ENCODE measurements at regions not wholly inside any gene's neighbourhood (a gene's known extent, or its start where the extent isn't known, plus 50 kb on each side); places are given as distances from the start of the nearest gene placed in this dataset.
"Not testable (repeated sequence)": the region's sequence is repeated elsewhere in the genome, so short reads cannot be mapped to it uniquely, and the experiment has no call there.

DNA sequence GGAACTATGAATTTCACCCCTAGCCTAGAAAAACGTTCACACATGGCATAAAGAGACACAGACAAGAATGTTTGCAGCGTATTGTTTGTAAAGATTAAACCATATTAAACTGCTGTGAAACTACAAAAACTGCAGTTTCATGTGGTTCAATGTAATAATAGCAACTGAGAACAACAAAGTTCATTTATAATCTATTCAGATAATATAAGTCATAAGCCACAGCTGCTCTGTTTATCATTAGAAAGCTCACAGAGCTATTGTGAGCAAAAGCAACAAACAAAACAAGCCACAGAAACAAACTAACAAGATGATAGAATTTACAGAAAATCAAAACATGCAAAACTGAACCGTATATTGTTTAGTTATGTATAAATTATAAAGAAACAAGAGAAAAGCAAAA is 113.5 kb downstream of the AHR start:
- ATAC-seq: no peak
- Histone ChIP-seq H3K4me1 (no peaks in the 10 kb centered on the region), H3K27me3 (no peaks in the 10 kb centered on the region), H3K36me3 (no peaks in the 10 kb centered on the region), H3K27ac (no peak overlapping the region), H3K9me3 (no peaks in the 10 kb centered on the region), H3K4me3 (no peak overlapping the region)
- in situ Hi-C loops (cut with MboI; ENCODE audit: low sequenced_read_pairs in 4 of 4): no loop called here
- DNase-seq: no peak
- TF ChIP-seq POLR2A (IDR thresholded peaks at IDR 0.05): no peak
- TF ChIP-seq, protein P1, sequence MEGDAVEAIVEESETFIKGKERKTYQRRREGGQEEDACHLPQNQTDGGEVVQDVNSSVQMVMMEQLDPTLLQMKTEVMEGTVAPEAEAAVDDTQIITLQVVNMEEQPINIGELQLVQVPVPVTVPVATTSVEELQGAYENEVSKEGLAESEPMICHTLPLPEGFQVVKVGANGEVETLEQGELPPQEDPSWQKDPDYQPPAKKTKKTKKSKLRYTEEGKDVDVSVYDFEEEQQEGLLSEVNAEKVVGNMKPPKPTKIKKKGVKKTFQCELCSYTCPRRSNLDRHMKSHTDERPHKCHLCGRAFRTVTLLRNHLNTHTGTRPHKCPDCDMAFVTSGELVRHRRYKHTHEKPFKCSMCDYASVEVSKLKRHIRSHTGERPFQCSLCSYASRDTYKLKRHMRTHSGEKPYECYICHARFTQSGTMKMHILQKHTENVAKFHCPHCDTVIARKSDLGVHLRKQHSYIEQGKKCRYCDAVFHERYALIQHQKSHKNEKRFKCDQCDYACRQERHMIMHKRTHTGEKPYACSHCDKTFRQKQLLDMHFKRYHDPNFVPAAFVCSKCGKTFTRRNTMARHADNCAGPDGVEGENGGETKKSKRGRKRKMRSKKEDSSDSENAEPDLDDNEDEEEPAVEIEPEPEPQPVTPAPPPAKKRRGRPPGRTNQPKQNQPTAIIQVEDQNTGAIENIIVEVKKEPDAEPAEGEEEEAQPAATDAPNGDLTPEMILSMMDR (IDR thresholded peaks at IDR 0.05 in 4 of 5, conservative IDR thresholded peaks at IDR 0.05 in 1 of 5): no peak
- intact Hi-C loops (cut with DNase I; ENCODE audit: low total_unique reads): no loop called here

DNA sequence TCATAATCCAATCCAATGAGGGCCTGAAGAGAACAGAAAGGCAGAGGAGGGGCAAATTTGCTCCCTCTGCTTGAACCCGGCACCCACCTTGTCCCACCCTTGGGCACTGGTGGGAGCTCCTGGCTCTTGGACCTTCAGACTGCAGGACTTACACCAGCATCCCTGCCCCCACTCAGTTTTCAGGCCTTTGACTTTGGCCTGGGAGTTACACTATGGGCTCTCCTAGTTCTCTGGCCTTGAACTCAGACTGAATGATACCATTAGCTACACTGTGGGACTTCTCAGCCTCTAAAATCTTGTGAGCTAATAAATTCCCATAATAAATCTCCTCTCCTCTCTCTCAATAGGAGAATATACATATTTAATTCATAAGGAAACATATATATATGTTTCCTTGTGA is 114.4 kb downstream of the AHR start:
- in situ Hi-C loops (cut with MboI; ENCODE audit: low sequenced_read_pairs in 4 of 4) (no loop called here), intact Hi-C loops (cut with DNase I; ENCODE audit: low total_unique reads) (no loop called here)
- DNase-seq: no peak
- no peaks in the 10 kb centered on the region for H3K9me3 ChIP-seq
- no peak overlapping the region for H3K4me3 ChIP-seq
- H3K4me1 ChIP-seq: no peaks in the 10 kb centered on the region
- H3K27ac ChIP-seq: no peak overlapping the region
- no peak for ATAC-seq
- no peaks in the 10 kb centered on the region for H3K36me3 ChIP-seq
- TF ChIP-seq, protein P1 (IDR thresholded peaks at IDR 0.05 in 4 of 5, conservative IDR thresholded peaks at IDR 0.05 in 1 of 5): no peak
- TF ChIP-seq POLR2A (IDR thresholded peaks at IDR 0.05): no peak
- no peaks in the 10 kb centered on the region for H3K27me3 ChIP-seq

DNA sequence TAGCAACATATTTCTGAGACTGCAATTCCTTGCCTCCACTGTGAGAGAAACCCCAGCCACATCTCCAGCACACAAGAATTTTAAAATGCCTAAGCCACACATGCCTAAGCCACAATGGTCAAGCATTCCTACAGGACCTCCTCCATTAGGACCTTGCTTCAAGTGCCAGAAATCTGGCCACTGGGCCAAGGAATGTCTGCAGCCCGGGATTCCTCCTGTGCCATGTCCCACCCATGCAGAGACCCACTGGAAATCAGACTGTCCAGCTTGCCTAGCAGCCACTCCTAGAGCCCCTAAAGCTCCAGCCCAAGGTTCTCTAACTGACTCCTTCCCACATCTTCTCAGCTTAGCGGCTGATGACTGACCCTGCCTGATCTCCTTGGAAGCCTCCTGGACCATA is 117.5 kb downstream of the AHR start:
- in situ Hi-C loops (cut with MboI; ENCODE audit: low sequenced_read_pairs in 4 of 4): no loop called here
- no peak for ATAC-seq
- Histone ChIP-seq H3K4me1 (no peaks in the 10 kb centered on the region), H3K36me3 (no peaks in the 10 kb centered on the region), H3K27ac (no peak overlapping the region), H3K4me3 (no peak overlapping the region), H3K9me3 (no peaks in the 10 kb centered on the region), H3K27me3 (no peaks in the 10 kb centered on the region)
- TF ChIP-seq POLR2A (IDR thresholded peaks at IDR 0.05): no peak
- TF ChIP-seq, protein P1 (IDR thresholded peaks at IDR 0.05 in 4 of 5, conservative IDR thresholded peaks at IDR 0.05 in 1 of 5): no peak
- no peak for DNase-seq
- intact Hi-C loops (cut with DNase I; ENCODE audit: low total_unique reads): no loop called here

DNA sequence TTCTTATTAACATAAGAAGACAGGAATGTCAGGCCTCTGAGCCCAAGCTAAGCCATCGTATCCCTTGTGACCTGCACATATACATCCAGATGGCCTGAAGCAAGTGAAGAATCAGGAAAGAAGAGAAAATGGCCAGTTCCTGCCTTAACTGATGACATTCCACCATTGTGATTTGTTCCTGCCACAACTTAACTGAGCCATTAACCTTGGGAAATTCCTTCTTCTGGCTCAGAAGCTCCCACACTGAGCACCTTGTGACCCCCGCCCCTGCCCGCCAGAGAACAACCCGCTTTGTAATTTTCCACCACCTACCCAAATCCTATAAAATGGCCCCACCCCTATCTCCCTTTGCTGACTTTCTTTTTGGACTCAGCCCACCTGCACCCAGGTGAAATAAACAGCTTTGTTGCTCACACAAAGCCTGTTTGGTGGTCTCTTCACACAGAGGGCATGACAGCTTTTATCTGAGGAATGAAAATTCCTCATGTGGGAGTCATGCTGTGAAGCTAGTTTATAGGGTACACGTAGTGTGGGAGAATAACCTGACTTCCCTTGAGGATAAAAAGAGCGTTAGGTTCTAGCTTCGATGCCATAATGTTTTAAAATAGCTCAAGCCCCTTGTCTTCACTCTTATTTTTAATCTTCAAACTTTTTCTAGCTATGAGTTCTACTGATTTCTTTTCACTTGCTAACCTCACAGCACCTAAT is 122.0 kb downstream of the AHR start:
- ATAC-seq; in situ Hi-C loops (cut with MboI; ENCODE audit: low sequenced_read_pairs in 4 of 4): not testable (repeated sequence)

DNA sequence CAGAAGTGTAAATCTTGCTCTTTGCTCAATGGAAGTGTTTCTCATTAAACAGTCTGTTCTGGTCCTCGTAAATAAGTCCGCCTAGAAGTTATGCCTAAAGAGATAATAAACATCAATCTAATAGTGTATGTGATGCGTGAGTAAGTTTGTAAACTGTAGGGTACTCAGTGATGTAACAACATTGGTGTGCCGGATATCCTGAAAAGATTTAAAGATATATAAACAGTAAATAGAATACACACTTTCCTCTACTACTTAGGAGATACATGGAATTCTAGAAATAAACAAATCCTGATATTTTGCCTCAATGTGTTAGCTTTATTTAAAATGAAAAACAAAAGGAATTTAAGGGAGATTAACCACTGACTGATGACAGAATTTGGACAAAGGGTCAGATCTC is 123.5 kb downstream of the AHR start:
- in situ Hi-C loops (cut with MboI; ENCODE audit: low sequenced_read_pairs in 4 of 4): no loop called here
- Histone ChIP-seq H3K4me3 (no peak overlapping the region), H3K36me3 (no peaks in the 10 kb centered on the region), H3K9me3 (no peaks in the 10 kb centered on the region), H3K27me3 (no peaks in the 10 kb centered on the region), H3K27ac (no peak overlapping the region), H3K4me1 (no peaks in the 10 kb centered on the region)
- TF ChIP-seq, protein P1 (IDR thresholded peaks at IDR 0.05 in 4 of 5, conservative IDR thresholded peaks at IDR 0.05 in 1 of 5): no peak
- TF ChIP-seq POLR2A (IDR thresholded peaks at IDR 0.05): no peak
- ATAC-seq (no peak), DNase-seq (no peak)
- intact Hi-C loops (cut with DNase I; ENCODE audit: low total_unique reads): no loop called here

More for the DNA sequence above, 122.0 kb downstream of the AHR start:
- H3K27ac ChIP-seq; H3K27me3 ChIP-seq; H3K9me3 ChIP-seq; DNase-seq; H3K4me3 ChIP-seq; H3K36me3 ChIP-seq; H3K4me1 ChIP-seq; intact Hi-C loops (cut with DNase I; ENCODE audit: low total_unique reads): not testable (repeated sequence)
